WTC11 (cell line): ENCODE measurements at regions not wholly inside any gene's neighbourhood (a gene's known extent, or its start where the extent isn't known, plus 50 kb on each side); places are given as distances from the start of the nearest gene placed in this dataset.

ENCODE experiments used
- ATAC-seq: fragments of 200-7000 bp; cut with Tn5 transposase; 2 replicates; pipeline ENCODE4 v1.10.0; 2021; ENCODE audit warnings: mild to moderate bottlenecking, moderate library complexity
- CTCF ChIA-PET: fragments of 300-600 bp; sonication (Branson Sonifier 250); formaldehyde crosslinking; loops from one replicate; lab custom pipeline; 2021; ENCODE audit warnings: antibody characterized with exemption; lab: Charles Lee
- POLR2A ChIA-PET: fragments of 350-600 bp; sonication (Branson Sonifier 250); formaldehyde crosslinking; loops from one replicate; lab custom pipeline; 2021; ENCODE audit warnings: antibody characterized with exemption; lab: Charles Lee
- DNase-seq: peaks from one replicate; pipeline ENCODE4 v3.0.0; 2021; ENCODE audit warnings: low spot score
- H3K27ac Mint-ChIP-seq: 2 replicates; pipeline ENCODE4 v1.8.0; 2021; ENCODE audit warnings: mixed read lengths
- H3K27me3 Mint-ChIP-seq: 2 replicates; pipeline ENCODE4 v1.8.0; 2021; ENCODE audit warnings: low read depth, mild to moderate bottlenecking, moderate library complexity, mixed read lengths
- H3K36me3 Mint-ChIP-seq: 2 replicates; pipeline ENCODE4 v1.8.0; 2021; ENCODE audit warnings: mixed read lengths
- H3K4me1 Mint-ChIP-seq: 2 replicates; pipeline ENCODE4 v1.8.0; 2022; ENCODE audit warnings: mixed read lengths
- H3K4me3 Mint-ChIP-seq: 2 replicates; pipeline ENCODE4 v1.8.0; 2021; ENCODE audit warnings: mild to moderate bottlenecking, moderate library complexity, mixed read lengths
- H3K9me3 Mint-ChIP-seq: 2 replicates; pipeline ENCODE4 v1.8.0; 2021; ENCODE audit warnings: mixed read lengths
- AR ChIP-seq: fragments of 250-450 bp; sonication (Bioruptor Pico); IDR thresholded peaks from 2 replicates; pipeline ENCODE4 v1.9.0; 2021; ENCODE audit warnings: mild to moderate bottlenecking
- CDX4 ChIP-seq: fragments of 250-450 bp; sonication (Bioruptor Pico); IDR thresholded peaks from 2 replicates; pipeline ENCODE4 v1.9.0; 2021; ENCODE audit warnings: moderate library complexity, mild to moderate bottlenecking, inconsistent platforms, borderline replicate concordance
- CREM ChIP-seq: sonication (generic); formaldehyde crosslinking; IDR thresholded peaks from 2 replicates; pipeline ENCODE4 v1.8.1; 2022; ENCODE audit warnings: mild to moderate bottlenecking, missing genetic modification reagents, moderate library complexity
- E2F1 ChIP-seq: sonication (generic); formaldehyde crosslinking; IDR thresholded peaks from 2 replicates; pipeline ENCODE4 v1.8.0; 2022; ENCODE audit warnings: mild to moderate bottlenecking, missing genetic modification reagents
- FOXJ3 ChIP-seq: sonication (generic); formaldehyde crosslinking; IDR thresholded peaks from 2 replicates; pipeline ENCODE4 v1.9.0; 2021; ENCODE audit warnings: missing genetic modification reagents, mild to moderate bottlenecking, borderline replicate concordance
- FOXP1 ChIP-seq: sonication (generic); formaldehyde crosslinking; IDR thresholded peaks from 2 replicates; pipeline ENCODE4 v1.8.0; 2022; ENCODE audit warnings: missing genetic modification reagents, mild to moderate bottlenecking, moderate library complexity, borderline replicate concordance
- FOXP4 ChIP-seq: sonication (generic); formaldehyde crosslinking; IDR thresholded peaks from 2 replicates; pipeline ENCODE4 v1.8.0; 2022; ENCODE audit warnings: mild to moderate bottlenecking, missing genetic modification reagents
- GTF2I ChIP-seq: fragments of 250-450 bp; sonication (Bioruptor Pico); conservative IDR thresholded peaks from 2 replicates; pipeline ENCODE4 v1.4.0; 2021; ENCODE audit warnings: mild to moderate bottlenecking
- IRF1 ChIP-seq: sonication (generic); formaldehyde crosslinking; IDR thresholded peaks from 2 replicates; pipeline ENCODE4 v1.8.0; 2023; ENCODE audit warnings: missing genetic modification reagents
- MXD4 ChIP-seq: fragments of 250-450 bp; sonication (Bioruptor Pico); IDR thresholded peaks from 2 replicates; pipeline ENCODE4 v1.8.0; 2021; ENCODE audit warnings: mild to moderate bottlenecking, moderate library complexity, borderline replicate concordance
- MYBL2 ChIP-seq: sonication (generic); formaldehyde crosslinking; IDR thresholded peaks from 2 replicates; pipeline ENCODE4 v1.8.1; 2023; ENCODE audit warnings: mild to moderate bottlenecking, moderate library complexity, missing genetic modification reagents
- NR2C2 ChIP-seq: sonication (generic); formaldehyde crosslinking; IDR thresholded peaks from 2 replicates; pipeline ENCODE4 v1.8.0; 2022; ENCODE audit warnings: mild to moderate bottlenecking, missing genetic modification reagents
- STAT6 ChIP-seq: sonication (generic); formaldehyde crosslinking; conservative IDR thresholded peaks from 2 replicates; pipeline ENCODE4 v1.8.1; 2023; ENCODE audit warnings: mild to moderate bottlenecking, low read depth, missing genetic modification reagents, moderate library complexity
- ZMAT4 ChIP-seq: fragments of 250-450 bp; sonication (Bioruptor Pico); IDR thresholded peaks from 2 replicates; pipeline ENCODE4 v1.9.0; 2021; ENCODE audit warnings: mild to moderate bottlenecking
- ZNF138 ChIP-seq: sonication (generic); formaldehyde crosslinking; conservative IDR thresholded peaks from 2 replicates; pipeline ENCODE4 v1.8.1; 2022; ENCODE audit warnings: mild to moderate bottlenecking, moderate library complexity, missing genetic modification reagents
- ZNF317 ChIP-seq: sonication (generic); formaldehyde crosslinking; IDR thresholded peaks from 2 replicates; pipeline ENCODE4 v1.8.1; 2023; ENCODE audit warnings: low read depth, mild to moderate bottlenecking, moderate library complexity, missing genetic modification reagents, borderline replicate concordance
- ZNF512 ChIP-seq: sonication (generic); formaldehyde crosslinking; IDR thresholded peaks from 2 replicates; pipeline ENCODE4 v1.8.1; 2022; ENCODE audit warnings: missing genetic modification reagents, borderline replicate concordance

- Mint-ChIP-seq H3K4me1 (peaks cover 15% of the 10 kb centered on the region), H3K9me3 (peaks cover 9% of the 10 kb centered on the region), H3K27ac (no peak overlapping the region), H3K36me3 (no peaks in the 10 kb centered on the region), H3K27me3 (peaks cover 8% of the 10 kb centered on the region), H3K4me3 (no peak overlapping the region)
- ATAC-seq (no peak), DNase-seq (no peak)
- TF ChIP-seq CDX4 (CRISPR knock-in tag) (no peak), MXD4 (CRISPR knock-in tag) (no peak), ZMAT4 (CRISPR knock-in tag) (no peak), ZNF138 (no peak), GTF2I (CRISPR knock-in tag) (no peak), FOXP1 (no peak), FOXJ3 (CRISPR knock-in tag) (no peak), E2F1 (no peak), MYBL2 (CRISPR knock-in tag) (no peak), IRF1 (CRISPR knock-in tag) (no peak), ZNF512 (CRISPR knock-in tag) (no peak), ZNF317 (CRISPR knock-in tag) (no peak), STAT6 (CRISPR knock-in tag) (no peak)
- ChIA-PET CTCF (no interaction called here), POLR2A (no interaction called here)
Measured at GRCh38 chr6:156402227-156402626, 375.0 kb upstream of the ARID1B start.

- TF ChIP-seq NR2C2 (CRISPR knock-in tag) (no peak), ZMAT4 (CRISPR knock-in tag) (no peak), AR (CRISPR knock-in tag) (no peak), CREM (CRISPR knock-in tag) (no peak), FOXP4 (CRISPR knock-in tag) (no peak)
- CTCF ChIA-PET = no interaction called here
- Mint-ChIP-seq H3K27me3 (peaks cover 12% of the 10 kb centered on the region), H3K27ac (no peak overlapping the region), H3K36me3 (no peaks in the 10 kb centered on the region), H3K4me3 (no peak overlapping the region), H3K9me3 (peaks cover 9% of the 10 kb centered on the region), H3K4me1 (peaks cover 22% of the 10 kb centered on the region)
- ATAC-seq (no peak), DNase-seq (no peak)
- POLR2A ChIA-PET = no interaction called here
Measured at GRCh38 chr6:156400487-156400886, 376.7 kb upstream of the ARID1B start.
